CD4-positive, alpha-beta T cell treated with Interleukin-17A for 4 hours (primary cell): ENCODE measurements at regions not wholly inside any gene's neighbourhood (a gene's known extent, or its start where the extent isn't known, plus 50 kb on each side); places are given as distances from the start of the nearest gene placed in this dataset.

Experiments
- DNase-seq: peaks from one replicate; pipeline ENCODE4 v3.0.0-alpha.2; 2020; ENCODE audit warnings: mixed read lengths

- DNase-seq, result no peak
These were observed 80.5 kb upstream of the CDIN1 start for GRCh38 chr15:36498916-36499315.

- no peak for DNase-seq
These were observed 79.7 kb upstream of the CDIN1 start for GRCh38 chr15:36499412-36500389.

DNA sequence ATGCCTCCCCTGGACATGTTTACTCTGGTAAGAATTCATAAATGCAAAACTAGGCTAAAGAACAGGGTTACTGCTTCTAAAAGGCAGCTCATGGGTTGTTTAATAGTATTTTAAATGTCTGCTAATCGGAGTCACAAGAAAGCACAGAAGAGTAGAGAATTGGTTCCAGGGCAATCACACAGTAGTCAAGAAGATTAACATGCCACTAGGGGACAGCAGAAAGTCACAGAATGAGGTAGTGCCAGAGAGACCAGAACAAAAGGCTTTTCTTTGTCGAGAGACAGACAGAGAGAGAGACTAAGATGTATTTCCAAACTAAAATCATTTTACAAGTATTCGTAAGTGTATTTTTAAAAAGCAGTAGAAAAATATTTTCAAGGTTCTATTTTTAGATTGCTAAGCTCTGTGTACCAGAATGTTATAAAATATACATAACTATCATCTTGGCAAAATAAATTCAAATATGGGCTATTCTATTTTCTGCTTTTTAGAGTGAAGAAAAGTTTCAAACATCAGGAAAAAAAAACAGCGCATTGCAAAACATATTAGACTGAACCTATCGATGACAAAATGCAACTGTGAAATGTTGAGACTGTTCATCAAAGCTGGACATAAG, 78.3 kb upstream of the CDIN1 start:
- DNase-seq, result peak; percentile 4

- DNase-seq, result no peak
These were observed 76.9 kb upstream of the CDIN1 start for GRCh38 chr15:36502509-36502908.

- DNase-seq, result no peak
These were observed 72.6 kb upstream of the CDIN1 start for GRCh38 chr15:36506733-36507356.

DNA sequence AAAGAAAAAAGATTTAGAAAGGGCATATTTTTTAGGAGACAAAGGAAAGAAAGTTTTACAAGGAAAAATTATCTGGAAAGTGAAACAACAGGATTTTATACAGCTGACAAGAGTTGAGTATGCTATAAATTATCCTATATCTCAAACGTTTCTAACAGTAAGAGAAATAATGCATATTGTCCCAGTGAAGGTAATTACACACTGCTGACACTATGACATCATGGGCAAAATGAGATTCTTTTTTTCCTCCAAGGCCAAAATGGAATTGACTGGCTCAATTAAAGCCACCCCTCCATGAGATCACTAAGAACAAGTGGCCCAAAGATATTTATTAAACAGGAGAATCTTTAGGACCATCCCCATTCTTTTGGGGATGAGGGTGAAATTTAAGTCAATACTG, 72.0 kb upstream of the CDIN1 start:
- DNase-seq, result no peak

DNA sequence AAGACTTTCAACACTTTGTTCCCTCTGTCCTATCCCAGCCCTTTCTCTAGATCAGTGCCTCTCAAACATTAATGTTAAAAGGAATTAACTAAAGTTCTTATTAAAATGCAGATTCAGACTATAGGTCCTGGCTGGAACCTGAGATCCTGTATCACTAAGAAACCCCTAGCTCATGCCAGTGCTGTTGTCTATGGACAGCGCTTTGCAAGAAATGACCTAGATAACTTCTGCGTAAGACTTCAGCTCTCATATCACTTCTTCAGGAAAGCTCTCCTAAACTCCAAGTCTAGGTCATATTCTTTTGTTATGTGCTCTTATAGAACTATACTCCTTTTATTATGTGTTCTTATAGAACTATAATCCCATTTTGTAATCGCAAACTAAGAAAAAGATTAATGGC, 67.8 kb upstream of the CDIN1 start:
- DNase-seq, result no peak

GRCh38 chr15:36517758-36518157, 61.7 kb upstream of the CDIN1 start:
- DNase-seq, result no peak

DNA sequence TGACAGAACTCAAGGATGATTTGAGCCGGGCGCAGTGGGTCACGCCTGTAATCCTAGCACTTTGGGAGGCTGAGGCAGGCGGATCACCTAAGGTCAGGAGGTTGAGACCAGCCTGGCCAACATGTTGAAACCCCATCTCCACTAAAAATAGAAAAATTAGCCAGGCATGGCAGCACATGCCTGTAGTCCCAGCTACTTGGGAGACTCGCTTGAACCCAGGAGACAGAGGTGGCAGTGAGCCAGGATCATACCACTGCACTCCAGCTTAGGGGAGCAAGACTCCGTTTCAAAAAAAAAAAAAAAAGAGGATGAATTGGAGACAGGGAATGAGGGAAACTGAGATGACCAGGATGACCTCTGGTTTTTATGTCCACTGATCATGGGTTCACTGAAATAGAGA, 60.4 kb upstream of the CDIN1 start:
- no peak for DNase-seq

DNA sequence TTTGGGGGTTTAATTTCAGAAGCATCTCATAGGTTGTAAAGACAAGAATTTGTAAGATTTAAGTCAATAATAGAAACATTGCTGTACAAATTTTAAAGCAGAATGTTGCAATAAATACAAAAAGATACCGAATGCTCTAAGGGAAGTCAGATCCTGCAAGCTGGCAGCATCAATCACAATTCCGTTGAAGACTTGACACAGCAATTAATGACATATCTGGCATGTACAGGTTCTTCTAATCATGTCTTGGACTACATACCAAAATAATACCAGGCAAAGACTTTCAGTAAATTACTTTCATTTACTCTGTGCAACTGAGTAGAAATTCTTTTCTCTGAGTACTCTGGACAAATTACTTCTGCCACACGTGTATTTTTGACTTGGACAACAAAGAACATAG, 54.0 kb upstream of the CDIN1 start:
- no peak for DNase-seq

DNA sequence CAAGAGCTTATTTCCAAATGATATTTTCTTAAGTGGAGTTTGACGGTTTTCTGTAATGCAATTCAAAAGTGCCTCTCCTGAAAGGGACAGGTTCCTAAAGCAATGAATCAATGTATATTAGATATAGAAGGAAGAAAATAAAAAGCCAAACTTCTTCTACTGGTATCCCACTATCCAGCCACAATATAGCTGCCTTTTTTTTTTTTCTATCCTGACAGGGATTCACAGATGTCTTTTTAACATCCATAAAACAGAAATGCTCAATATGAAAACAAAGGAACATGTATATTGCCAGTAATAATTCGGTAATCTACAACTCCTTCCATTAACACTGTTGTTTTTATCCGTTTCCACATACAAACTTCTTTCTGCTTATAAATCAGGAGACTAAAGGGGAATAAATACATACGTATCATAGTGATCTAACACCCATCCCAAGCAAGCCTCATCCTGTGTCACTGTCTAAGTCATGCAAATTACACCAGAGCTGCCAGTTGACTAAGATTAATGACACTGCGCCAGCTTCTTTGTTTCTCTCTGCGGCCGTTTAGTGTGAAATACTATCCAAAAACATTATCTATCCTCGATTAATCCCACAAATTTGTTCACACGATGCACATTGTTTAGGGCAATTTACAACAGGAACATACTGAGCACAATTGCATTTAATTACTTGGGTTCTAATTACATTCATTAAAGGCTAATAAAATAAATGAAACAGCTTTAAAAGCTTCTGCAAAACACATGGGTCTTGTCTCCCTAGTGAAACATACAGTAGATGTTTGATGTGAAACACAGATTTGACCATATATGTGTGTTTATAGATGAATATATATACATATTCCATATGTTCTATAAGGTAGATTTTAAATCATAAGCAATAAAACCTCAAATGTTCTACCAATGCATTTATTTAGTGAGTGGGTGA, 51.9 kb upstream of the CDIN1 start:
- no peak for DNase-seq

GRCh38 chr15:36529296-36530011, 50.0 kb upstream of the CDIN1 start:
- no peak for DNase-seq
